ENCODE measurements at regions not wholly inside any gene's neighbourhood (a gene's known extent, or its start where the extent isn't known, plus 50 kb on each side); places are given as distances from the start of the nearest gene placed in this dataset.
"Not testable (repeated sequence)": the region's sequence is repeated elsewhere in the genome, so short reads cannot be mapped to it uniquely, and the experiment has no call there.

DNA sequence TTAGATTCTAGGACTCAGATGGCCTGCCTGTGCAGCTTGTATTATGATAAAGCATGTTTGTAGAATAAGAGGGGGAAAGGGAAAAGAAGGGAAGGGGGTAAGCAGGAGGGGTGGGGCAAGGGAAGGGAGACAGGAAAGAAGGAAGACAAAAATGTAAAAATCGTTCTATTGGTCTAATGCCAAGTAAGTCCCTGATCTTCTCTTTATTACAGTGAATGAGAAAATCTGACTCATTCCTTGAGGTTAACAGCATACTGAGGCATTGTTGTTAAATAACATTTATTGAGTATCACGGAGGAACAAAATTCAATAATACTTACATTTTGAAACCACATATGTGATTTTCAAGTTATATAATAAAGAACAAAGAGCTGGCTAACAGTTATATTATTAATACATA, 1534.7 kb downstream of the OLFM4 start:
- no peak for DNase-seq (ENCODE audit: low read depth in 4 of 4, low spot score in 3 of 4)

DNA sequence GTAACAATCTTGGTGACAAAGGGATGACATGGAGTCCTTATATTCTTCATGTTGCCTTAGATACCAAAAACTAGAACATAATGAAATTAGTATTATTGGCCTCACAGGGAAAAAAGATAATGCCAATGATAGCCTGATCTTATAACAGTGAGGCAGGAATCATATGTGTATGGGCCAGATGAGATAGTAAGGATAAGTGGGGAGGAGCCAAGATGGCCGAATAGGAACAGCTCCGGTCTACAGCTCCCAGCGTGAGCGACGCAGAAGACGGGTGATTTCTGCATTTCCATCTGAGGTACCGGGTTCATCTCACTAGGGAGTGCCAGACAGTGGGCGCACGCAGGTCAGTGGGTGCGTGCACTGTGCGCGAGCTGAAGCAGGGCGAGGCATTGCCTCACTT, 1543.4 kb downstream of the OLFM4 start:
- not testable (repeated sequence) for DNase-seq (ENCODE audit: low read depth in 4 of 4, low spot score in 3 of 4)

DNA sequence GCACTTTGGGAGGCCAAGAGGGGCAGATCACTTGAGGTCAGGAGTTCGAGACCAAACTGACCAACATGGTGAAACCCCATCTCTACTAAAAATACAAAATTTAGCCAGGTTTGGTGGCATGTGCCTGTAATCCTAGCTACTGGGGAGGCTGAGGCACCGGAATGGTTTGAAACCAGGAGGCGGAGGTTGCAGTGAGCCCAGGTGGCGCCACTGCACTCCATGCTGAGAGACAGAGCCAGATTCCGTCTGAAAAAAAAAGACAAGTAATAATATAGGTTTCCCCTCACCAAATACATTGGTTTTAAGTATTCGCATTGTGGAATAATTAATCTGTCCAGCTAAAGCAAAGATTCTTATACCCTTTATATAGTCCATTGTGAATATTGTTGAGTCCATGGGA, 1544.6 kb downstream of the OLFM4 start:
- DNase-seq (ENCODE audit: low read depth in 4 of 4, low spot score in 3 of 4), result no peak

DNA sequence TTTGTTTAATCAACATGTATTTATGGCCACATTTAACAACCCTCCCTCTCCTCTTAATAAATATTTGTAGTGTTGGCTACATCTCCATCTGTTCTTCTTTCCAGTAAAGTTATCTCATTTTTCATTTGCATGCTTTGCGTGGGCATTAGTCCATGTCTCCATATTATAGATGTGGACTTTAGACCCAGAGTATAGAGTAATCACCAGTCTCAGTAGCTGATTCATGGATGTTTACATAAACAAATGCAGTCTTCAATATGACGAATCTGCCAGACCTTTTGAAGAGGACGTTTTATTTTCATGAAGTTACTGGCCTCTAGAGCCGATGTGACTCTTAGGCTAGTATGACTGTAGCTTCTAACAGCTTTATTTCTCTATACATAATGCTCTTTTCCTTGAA, 1546.2 kb downstream of the OLFM4 start:
- DNase-seq (ENCODE audit: low read depth in 4 of 4, low spot score in 3 of 4), result no peak

DNA sequence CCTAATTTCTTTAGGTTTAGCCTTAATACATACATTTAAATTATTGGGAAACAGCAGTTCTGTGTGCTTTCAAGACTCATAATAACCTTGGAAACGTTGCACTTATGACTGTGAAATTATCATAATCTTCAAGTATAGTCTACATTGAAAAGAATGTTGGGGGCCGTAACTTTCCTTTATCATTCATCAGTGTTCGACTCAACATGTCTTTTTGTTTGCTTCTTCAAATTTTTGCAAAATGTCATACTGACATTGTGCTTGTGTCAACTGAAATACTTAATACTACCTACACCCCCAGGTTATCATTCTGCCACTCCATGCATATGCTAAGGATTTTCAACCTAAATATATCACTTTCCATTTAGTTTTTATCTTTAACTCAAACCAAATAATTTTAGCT, 1562.9 kb downstream of the OLFM4 start:
- no peak for DNase-seq (ENCODE audit: low read depth in 4 of 4, low spot score in 3 of 4)

DNA sequence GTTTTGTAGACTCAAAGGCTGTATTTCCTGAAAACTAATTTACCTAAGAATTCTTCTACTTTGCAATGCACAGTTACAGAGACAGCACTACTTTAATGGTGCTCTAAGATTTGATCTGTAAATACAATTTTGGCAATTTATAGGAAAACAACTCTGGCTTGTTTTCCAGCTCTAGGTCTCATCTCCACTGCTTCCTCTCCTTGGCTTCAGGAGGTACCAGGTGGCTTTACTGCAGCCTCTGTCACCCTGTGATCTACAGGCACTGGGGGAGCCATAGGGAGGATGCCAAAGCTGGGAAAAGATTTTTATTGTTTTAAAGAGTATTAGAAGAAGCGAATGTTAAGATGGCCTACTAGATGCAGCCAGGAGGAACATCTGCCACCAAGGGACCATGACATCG, 1563.6 kb downstream of the OLFM4 start:
- no peak for DNase-seq (ENCODE audit: low read depth in 4 of 4, low spot score in 3 of 4)

DNA sequence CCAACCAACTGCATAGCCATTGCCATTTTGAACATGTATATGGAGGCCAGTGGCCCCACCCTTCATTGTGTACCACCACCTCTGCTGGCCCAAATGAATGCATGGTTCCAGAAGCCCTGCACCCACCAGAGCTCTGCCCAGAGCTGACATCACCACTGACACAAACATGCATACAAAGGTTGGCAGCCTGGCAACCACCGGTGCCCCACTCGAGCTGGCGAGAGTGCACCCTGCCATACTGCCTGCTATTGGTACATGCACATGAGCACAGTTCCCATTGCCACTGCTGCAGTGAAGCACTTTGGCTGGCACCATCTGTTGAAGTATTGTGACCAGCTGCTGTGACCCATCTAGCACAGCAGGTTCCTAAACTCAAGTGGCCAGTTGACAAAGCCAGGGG, 1564.9 kb downstream of the OLFM4 start:
- no peak for DNase-seq (ENCODE audit: low read depth in 4 of 4, low spot score in 3 of 4)

DNA sequence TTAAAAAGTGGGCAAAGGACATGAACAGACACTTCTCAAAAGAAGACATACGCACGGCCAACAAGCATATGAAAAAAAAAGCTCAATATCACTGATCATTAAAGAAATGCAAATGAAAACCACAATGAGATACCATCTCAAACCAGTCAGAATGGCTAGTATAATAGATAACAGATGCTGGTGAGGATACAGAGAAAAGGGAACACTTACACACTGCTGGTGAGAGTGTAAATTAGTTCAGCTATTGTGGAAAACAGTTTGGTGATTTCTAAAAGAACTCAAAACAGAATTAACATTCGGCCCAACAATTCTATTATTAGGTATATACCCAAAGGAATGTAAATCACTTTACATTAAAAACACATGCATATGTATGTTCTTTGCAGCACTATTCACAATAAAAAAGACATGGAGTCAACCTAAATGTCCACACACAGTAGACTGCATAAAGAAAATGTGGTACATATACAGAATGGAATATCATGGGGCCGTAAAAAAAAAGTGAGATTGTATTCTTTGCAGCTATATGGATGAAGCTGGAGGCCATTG, 1569.0 kb downstream of the OLFM4 start:
- no peak for DNase-seq (ENCODE audit: low read depth in 4 of 4, low spot score in 3 of 4)

DNA sequence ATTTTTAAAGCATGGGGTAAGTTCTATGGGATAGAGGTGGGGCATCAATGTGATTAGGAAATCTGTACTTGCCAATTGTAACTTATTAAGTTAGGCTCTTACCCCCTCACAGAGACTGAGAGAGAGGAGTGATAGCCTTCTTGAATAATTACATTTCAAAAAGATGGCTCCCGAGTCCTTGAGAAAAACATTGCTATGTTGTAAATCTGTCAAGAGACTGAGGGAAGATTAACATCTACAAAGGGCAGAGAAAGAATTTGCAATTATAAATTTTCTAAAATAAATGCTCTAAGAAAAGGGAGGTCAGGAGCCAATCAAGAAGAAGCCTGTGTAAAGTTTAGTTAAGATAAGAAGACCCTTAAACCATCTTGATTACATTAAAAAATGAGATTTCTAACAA, 1570.8 kb downstream of the OLFM4 start:
- DNase-seq (ENCODE audit: low read depth in 4 of 4, low spot score in 3 of 4), result no peak

DNA sequence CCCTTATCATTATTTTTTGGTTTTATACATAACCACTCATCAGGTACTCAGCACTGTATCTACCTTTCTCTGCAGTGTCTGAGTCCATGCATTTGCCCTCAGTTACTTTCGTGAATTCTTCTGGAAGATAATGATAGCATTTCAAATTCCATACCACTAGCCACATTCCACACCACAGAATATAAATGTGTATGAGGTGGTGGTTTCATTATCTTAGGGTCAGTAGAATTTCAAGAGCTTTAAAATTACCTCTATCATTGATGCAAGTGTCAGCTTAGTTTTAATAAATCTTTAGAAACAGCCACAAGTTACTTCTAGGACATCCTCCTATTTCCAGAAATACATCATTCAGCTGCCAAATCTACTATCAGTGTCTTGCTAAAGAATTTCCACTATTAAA, 1578.3 kb downstream of the OLFM4 start:
- no peak for DNase-seq (ENCODE audit: low read depth in 4 of 4, low spot score in 3 of 4)

DNA sequence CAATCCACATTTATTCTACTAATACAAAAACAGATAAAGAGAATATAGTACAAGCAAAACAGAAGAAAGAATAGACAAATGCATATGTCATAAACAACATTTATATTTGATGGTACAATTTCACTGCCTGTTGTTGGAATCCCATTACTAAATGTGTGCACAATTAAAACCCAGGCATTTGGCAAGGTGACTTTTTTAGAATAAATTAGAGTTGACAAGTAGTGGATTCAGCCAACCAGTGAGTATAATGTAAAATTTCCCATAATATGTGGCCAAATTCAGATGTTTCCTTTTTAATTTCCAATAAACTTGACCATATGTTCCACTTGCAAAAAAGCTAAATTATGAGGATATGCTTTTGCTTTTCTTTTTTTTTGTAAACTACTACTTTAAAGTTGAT, 1578.8 kb downstream of the OLFM4 start:
- no peak for DNase-seq (ENCODE audit: low read depth in 4 of 4, low spot score in 3 of 4)

DNA sequence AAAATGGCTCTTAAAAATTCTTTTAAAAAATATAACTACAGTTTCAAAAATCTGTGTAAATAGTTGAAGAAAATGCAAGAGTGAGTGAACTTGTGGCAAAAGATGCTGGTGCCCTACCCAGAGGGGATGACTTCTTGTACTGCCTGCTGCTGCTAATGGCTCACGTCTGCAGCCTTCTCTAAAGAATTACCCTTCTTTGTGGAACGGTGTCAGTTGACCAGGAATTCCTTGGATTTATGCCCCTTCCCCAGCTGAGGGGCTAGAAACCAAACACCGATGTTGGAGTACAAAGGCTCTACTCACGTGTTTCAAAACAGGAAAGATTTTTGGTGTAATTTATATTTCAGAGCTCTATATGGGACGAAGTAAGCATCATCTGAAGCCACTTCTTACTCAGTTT, 1582.8 kb downstream of the OLFM4 start:
- DNase-seq (ENCODE audit: low read depth in 4 of 4, low spot score in 3 of 4), result no peak

DNA sequence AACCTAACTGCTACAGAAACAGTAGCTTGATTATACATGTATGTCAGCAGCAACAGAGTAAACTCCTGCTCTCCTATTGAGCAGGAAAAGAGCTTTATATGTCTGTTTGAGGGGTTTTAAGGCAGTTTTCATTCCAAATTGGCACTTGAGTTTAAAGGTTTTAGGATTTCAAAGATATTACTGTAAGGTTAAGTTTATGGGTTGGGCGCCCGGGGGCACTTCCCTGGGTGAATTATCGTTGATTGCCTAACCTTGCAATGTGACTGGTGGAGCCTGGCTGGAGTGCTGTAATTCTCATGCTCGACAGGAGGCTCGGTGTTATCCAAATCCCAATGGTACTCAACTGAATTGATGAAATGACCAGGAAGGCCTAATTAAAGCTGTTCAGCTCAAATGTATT, 1586.1 kb downstream of the OLFM4 start:
- no peak for DNase-seq (ENCODE audit: low read depth in 4 of 4, low spot score in 3 of 4)

DNA sequence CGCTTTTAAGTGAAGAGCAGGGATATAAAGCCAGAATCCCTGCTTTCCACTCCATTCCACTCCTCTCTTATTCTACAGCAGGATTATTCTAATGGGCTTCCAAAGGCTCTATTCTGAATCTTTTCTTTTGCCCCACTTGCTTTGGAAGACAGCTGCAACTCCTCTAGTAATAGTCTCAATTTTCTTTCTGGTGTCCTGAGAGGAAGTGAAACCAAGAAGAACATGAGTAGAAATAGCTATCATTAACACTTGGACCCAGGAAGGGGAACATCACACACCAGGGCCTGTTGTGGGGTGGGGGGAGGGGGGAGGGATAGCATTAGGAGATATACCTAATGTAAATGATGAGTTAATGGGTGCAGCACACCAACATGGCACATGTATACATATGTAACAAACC, 1597.9 kb downstream of the OLFM4 start:
- DNase-seq (ENCODE audit: low read depth in 4 of 4, low spot score in 3 of 4), result not testable (repeated sequence)

DNA sequence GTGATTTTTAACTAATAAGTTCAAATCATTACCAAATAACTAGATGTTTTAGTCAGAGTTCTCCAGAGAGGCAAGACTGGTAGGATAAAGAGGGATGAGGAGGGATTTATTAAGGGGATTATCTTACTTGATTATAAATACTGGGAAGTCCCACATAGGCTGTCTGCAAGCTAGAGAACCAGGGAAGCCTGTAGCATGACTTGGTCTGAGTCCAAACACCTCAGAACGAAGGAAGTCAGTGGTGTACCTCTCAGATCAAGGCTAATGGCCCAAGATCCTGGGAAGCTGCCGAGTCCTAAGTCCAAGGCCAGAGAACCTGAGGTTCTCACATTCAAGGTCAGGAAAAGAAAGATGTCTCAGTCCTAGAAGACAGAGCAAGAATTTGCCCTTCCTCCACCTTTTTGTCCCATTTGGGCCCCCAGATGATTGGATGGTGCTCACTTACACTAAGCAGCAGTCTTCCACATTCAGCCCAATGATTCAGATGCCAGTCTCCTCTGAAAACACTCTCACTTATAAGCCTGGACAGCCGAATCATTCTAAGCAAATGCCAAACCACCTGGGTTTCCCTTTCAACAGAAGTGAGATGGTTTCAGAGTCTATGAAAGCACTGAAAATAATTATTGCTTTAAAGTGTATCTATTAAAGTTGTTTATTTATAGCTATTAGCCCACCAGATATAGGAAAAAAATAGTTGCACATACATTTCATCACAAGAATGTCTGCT, 1599.2 kb downstream of the OLFM4 start:
- DNase-seq (ENCODE audit: low read depth in 4 of 4, low spot score in 3 of 4), result no peak

DNA sequence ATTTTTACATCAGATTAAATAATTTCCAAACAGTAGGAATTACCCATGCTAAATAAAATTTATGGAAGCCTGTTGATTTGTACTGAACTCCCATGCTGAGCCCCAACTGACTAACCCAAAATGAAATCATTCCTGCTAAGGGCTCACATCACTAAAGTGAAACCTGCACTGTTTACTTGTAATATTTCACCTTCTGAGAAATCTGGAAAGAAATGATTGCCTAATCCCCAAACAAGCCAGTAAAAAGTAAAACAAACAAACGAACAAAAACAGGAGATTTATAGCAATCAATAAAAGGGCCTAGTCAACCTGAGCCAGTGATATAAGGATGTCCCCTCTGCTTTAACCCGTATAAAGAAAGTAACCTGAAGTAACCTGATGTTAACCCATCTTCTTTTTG, 1599.8 kb downstream of the OLFM4 start:
- DNase-seq (ENCODE audit: low read depth in 4 of 4, low spot score in 3 of 4), result no peak

DNA sequence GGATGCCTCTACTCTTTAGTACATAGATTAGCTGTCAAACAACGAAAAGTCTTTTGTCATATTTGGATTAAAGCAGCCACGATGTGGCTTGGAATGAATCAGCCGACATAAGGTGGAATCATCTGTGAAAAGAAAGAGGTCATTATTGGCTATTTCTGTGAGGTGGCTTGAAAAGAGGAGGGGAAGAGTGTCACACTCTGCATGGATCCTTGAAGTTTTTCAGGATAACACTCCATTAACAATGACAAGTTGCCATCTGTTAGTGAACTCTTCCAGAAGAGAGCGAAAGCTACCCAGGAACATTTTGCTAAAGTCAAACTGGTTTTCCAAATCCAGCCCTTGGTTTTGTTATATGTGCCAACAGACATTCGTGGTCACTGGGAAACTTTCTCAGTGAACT, 1604.8 kb downstream of the OLFM4 start:
- DNase-seq (ENCODE audit: low read depth in 4 of 4, low spot score in 3 of 4), result no peak

DNA sequence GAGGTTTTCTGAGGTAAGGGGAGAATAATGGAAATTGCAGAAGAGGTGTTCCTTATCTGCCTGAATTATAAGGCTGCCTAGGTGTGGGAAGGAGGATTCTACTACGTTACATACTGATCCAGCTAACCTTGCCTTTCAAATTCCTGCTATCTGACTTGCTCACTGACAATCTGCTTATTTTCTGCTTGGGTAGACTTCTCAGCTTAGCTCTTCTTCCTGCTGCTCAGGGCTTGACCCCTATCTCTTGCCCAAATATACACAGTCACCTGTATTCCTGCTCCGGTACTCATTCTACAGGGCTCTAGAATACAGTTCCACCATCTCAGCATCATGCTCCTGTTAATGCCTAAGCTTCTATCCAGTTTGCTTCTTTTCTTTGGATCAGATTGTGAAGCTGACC, 1607.6 kb downstream of the OLFM4 start:
- no peak for DNase-seq (ENCODE audit: low read depth in 4 of 4, low spot score in 3 of 4)

DNA sequence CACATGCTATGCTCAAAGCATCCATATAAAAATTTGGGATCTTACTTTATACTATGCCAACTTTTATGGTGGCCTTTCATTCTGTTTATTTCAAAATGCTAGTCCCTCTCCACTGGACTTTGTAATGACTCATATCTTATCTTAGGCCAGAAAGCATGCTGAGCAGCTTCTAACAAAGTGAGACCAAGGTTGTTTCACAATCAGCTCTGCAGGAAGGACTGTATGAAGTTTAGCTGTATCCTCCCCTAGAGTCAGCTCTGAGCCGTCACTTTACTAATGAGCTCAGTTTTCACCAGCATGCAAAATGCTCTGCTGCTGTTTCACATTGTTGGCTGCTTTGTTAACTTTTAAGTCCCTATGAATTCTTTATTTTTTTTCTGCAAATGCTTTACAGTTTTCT, 1608.8 kb downstream of the OLFM4 start:
- DNase-seq (ENCODE audit: low read depth in 4 of 4, low spot score in 3 of 4), result no peak

DNA sequence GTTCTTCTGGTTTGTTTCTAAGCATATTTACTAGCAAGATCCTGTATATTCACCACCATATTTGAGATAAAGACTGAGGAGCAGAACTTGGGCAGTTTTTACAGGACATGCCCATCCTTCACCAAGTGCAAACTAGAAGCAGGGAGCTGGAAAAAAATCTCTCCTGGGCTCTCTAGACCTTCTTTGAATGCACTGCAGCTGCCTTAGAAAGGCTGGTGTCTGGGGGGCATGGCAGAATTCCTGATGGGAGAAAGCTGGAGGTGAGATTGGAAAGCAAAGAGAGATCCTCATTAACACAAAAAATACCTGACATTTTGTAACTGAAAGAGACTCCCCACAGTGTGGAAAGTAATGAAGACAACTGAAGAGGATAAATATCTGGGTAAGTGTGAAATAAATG, 1612.1 kb downstream of the OLFM4 start:
- no peak for DNase-seq (ENCODE audit: low read depth in 4 of 4, low spot score in 3 of 4)

DNA sequence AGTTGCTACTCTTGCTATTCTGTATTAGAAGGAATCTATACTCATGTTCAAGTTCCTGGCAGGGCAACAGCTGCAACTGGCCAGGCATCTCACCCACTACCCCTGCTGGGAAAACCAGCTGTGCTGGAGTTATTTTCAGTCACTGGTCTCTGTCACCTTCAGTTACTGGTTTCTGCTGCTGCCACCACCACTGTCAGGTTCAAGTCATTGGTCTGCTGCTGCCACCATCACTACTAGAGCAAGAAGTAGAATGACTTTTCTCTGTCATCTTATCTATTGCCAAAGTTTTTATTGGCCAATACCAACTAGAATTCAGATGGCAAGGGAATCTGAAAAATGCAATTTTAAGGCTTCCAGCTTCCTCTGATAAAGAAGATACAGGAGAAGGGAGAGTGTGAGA, 1615.2 kb downstream of the OLFM4 start:
- no peak for DNase-seq (ENCODE audit: low read depth in 4 of 4, low spot score in 3 of 4)

DNA sequence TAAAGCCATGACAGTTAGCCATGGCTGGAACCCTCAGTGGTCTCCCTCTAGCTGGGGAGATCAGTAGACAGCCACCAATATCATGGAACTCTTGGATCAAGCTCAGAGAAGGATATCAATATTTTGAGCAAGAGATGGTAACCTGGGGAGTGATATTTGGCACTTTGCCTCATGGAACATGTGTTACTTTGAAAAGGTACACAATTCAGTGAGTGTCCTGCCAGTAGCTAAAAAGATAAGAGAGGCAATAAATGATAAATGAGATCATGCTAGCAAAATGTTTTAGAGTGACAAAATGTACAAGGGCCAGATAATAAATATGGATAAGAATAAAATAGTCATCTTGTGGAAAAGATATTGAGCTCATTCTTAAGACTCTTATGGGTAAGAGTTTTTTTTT, 1618.7 kb downstream of the OLFM4 start:
- no peak for DNase-seq (ENCODE audit: low read depth in 4 of 4, low spot score in 3 of 4)

DNA sequence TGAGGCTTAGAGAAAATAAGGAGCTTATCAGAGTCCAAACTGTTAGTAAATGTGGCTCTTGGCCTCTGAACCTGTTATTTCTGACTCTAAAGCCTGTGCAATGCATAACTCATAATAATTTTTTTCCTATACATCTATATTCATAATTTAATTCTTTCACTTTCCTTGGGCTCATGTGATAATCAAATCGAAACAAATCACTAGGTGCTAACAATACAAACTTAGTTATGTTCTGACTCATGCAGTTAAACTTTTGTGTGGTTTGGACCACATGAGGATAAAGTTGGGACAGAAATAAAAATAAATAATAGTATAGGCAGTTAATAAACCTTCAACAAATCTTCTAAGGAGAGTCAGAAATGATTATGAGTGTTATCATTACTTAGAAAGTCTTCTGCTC, 1629.0 kb downstream of the OLFM4 start:
- DNase-seq (ENCODE audit: low read depth in 4 of 4, low spot score in 3 of 4), result no peak
